Vagina (tissue), 2 donors: ENCODE measurements at regions not wholly inside any gene's neighbourhood (a gene's known extent, or its start where the extent isn't known, plus 50 kb on each side); places are given as distances from the start of the nearest gene placed in this dataset.

Experiments
- CTCF ChIP-seq, 3 experiments: fragments of 450-650 bp in 2 of 3; fragments of 200-600 bp in 1 of 3; sonication (generic) in 1 of 3; IDR thresholded peaks; one replicate each; pipeline ENCODE4 v1.5.1; 2017 to 2019; ENCODE audit warnings: antibody characterized with exemption in 3 of 3, mild to moderate bottlenecking in 2 of 3, moderate library complexity in 2 of 3
- POLR2A ChIP-seq, 2 donors: fragments of 450-650 bp; IDR thresholded peaks; one replicate each; pipeline ENCODE4 v1.6.1; 2017; ENCODE audit warnings: antibody characterized with exemption in 2 of 2, mild to moderate bottlenecking in 2 of 2, moderate library complexity in 2 of 2
- POLR2AphosphoS5 ChIP-seq, 2 donors: sonication (generic); formaldehyde crosslinking; IDR thresholded peaks; one replicate each; pipeline ENCODE4 v1.9.0; 2017; ENCODE audit warnings: antibody characterized with exemption in 2 of 2, mild to moderate bottlenecking in 2 of 2, low read depth in 1 of 2; ENCODE audit not compliant: insufficient read depth in 1 of 2

- TF ChIP-seq POLR2AphosphoS5 (IDR thresholded peaks at IDR 0.05; ENCODE audit: insufficient read depth in 1 of 2, low read depth in 1 of 2) = no peak
- TF ChIP-seq CTCF (IDR thresholded peaks at IDR 0.05) = no peak
- TF ChIP-seq POLR2A (IDR thresholded peaks at IDR 0.05) = no peak
Observed at GRCh38 chr3:18149935-18150334, 275.2 kb downstream of the SATB1 start.
